ENCODE measurements at regions not wholly inside any gene's neighbourhood (a gene's known extent, or its start where the extent isn't known, plus 50 kb on each side); places are given as distances from the start of the nearest gene placed in this dataset.

DNA sequence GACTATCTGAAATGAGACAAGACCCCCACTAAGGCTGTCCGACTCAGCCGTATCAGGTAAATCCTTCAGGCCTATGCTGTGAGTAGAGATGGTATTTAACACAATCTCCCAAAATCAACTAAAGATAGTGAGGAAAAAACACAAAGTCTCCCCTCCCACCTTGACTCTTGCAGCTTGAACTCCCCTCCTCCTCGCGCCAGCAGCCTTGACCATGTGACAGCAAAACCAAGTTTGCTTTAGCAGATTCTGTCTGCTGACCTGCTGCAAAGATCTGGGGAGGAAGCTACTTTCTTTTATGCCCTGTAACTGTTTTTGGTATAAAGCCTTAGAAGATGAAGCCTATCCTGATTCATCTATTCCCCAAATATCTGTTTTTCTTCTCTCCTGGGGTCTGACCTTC is 509.5 kb downstream of the CDH26 start:
- Histone ChIP-seq H3K4me3 (no peak overlapping the region), H3K36me3 (ENCODE audit: low read depth) (no peaks in the 10 kb centered on the region), H3K4me1 (ENCODE audit: low read depth) (no peaks in the 10 kb centered on the region), H3K9me3 (no peaks in the 10 kb centered on the region)
- intact Hi-C loops (cut with DNase I, micrococcal nuclease), result no loop called here
- DNase-seq, result no peak
- no peak for ATAC-seq
- TF ChIP-seq, protein P1, sequence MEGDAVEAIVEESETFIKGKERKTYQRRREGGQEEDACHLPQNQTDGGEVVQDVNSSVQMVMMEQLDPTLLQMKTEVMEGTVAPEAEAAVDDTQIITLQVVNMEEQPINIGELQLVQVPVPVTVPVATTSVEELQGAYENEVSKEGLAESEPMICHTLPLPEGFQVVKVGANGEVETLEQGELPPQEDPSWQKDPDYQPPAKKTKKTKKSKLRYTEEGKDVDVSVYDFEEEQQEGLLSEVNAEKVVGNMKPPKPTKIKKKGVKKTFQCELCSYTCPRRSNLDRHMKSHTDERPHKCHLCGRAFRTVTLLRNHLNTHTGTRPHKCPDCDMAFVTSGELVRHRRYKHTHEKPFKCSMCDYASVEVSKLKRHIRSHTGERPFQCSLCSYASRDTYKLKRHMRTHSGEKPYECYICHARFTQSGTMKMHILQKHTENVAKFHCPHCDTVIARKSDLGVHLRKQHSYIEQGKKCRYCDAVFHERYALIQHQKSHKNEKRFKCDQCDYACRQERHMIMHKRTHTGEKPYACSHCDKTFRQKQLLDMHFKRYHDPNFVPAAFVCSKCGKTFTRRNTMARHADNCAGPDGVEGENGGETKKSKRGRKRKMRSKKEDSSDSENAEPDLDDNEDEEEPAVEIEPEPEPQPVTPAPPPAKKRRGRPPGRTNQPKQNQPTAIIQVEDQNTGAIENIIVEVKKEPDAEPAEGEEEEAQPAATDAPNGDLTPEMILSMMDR (IDR thresholded peaks at IDR 0.05), result no peak

DNA sequence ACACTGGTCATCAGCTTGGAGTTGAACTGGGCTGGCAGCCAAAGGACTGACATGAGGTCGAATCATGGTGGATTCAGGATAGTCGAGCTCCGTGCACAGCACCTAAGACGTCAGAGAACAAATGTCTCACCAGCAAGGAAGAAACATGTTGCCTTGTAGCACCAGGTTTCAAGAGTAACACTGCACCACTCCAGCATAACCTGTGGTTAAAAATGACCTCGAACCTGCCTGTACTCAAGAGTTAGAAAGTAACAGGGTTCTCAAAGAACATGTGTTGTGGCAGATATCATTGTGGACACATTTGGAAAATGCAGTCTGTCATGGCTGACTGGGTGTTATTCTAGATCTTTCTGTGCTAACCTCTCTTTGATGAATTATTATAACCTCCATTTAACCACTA is 511.6 kb downstream of the CDH26 start:
- TF ChIP-seq, protein P1 (IDR thresholded peaks at IDR 0.05), result no peak
- no peaks in the 10 kb centered on the region for H3K4me1 ChIP-seq (ENCODE audit: low read depth)
- intact Hi-C loops (cut with DNase I, micrococcal nuclease), result no loop called here
- no peak overlapping the region for H3K4me3 ChIP-seq
- H3K36me3 ChIP-seq (ENCODE audit: low read depth), result no peaks in the 10 kb centered on the region
- H3K9me3 ChIP-seq, result no peaks in the 10 kb centered on the region
- DNase-seq, result no peak
- ATAC-seq, result no peak

DNA sequence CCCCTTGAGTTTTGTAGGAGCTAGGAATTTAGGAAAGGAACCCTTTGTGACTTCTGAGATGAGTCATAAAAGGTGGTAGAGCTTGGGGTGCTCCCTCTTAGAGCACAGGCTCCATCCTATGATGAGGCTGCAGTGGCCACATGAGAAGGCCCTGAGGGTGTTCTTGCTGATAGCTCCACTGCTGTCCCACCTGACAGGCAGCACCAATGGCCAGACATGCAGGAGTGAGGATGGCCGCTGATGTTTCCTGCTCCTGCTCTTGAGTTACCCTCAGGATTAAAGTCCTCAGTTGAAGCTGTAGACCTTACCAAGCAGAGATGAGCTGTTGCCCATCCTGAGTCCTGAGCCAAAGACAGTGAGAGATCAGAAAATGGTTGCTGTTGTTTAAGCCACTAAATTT is 512.1 kb downstream of the CDH26 start:
- TF ChIP-seq, protein P1 (IDR thresholded peaks at IDR 0.05), result no peak
- H3K4me3 ChIP-seq, result no peak overlapping the region
- no peaks in the 10 kb centered on the region for H3K4me1 ChIP-seq (ENCODE audit: low read depth)
- no peak for DNase-seq
- no peaks in the 10 kb centered on the region for H3K36me3 ChIP-seq (ENCODE audit: low read depth)
- no peaks in the 10 kb centered on the region for H3K9me3 ChIP-seq
- ATAC-seq, result no peak
- intact Hi-C loops (cut with DNase I, micrococcal nuclease), result no loop called here

DNA sequence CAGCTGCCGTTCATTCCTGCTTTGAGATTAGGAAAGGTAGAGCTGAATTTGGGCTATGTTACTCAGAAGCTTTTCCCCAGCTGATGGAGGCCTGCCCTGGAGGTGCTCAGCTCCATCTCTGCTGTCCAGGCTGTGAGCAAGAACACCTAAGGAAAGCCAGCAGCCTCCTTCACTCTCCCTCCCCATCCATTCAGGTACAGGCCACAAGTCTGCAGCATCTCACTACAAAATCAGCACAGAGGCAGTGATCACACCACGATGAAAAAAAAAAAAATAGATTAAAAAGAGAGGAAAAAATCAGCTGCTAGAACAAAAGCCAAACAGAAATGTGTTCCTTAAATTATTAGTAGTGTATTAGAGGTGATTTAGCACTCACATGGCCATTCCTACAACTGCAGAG is 515.0 kb downstream of the CDH26 start:
- no peaks in the 10 kb centered on the region for H3K9me3 ChIP-seq
- DNase-seq (no peak), ATAC-seq (no peak)
- TF ChIP-seq, protein P1 (IDR thresholded peaks at IDR 0.05), result no peak
- intact Hi-C loops (cut with DNase I, micrococcal nuclease), result no loop called here
- H3K36me3 ChIP-seq (ENCODE audit: low read depth), result no peaks in the 10 kb centered on the region
- H3K4me3 ChIP-seq, result no peak overlapping the region
- no peaks in the 10 kb centered on the region for H3K4me1 ChIP-seq (ENCODE audit: low read depth)

DNA sequence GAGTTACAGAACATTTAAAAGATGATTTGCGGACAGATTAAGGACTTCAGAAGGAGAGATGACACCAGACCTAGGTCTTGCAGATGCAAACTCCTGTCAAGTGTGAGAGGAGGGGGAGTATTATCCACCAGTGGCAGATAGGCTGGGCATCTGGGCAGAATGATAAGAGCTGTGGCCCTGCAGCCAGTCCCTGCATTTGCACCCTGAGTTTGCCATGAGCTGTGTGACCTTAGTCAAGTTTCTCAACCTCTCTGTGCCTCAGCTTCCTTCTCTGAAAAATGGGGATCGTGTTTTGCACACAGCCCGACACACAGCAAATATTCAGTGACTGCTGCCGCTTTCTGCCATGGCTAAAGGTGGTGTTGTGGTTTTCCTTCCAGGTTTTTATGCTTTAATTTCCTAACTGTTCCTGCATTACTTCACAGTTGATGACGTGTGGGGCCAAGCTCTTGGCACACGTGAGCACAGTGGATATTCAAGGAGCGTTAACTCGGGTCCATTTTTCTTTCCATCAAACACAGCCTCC is 516.2 kb downstream of the CDH26 start:
- no peaks in the 10 kb centered on the region for H3K36me3 ChIP-seq (ENCODE audit: low read depth)
- ATAC-seq (no peak), DNase-seq (no peak)
- TF ChIP-seq, protein P1 (IDR thresholded peaks at IDR 0.05), result no peak
- H3K4me3 ChIP-seq, result no peak overlapping the region
- intact Hi-C loops (cut with DNase I, micrococcal nuclease), result no loop called here
- H3K9me3 ChIP-seq, result no peaks in the 10 kb centered on the region
- H3K4me1 ChIP-seq (ENCODE audit: low read depth), result no peaks in the 10 kb centered on the region

DNA sequence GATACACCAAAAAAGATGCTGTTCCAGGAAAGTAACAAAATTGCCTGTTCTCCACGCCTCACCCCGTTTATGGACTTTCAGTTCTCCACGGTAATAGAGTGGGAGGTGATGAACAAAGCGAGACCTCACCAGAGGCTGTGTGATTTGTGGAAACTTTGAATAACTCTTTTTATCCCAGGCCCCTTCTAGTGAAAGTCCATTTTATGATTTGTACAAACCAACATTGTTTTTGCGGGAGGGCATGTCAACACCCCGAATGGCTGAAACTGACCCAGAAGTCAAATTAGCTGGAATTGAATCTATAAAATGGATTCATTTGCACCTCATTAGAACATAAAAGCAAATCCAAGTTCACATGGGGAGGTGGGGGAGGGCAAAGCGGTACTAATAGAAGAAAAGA is 517.8 kb downstream of the CDH26 start:
- no peak for ATAC-seq
- DNase-seq, result no peak
- intact Hi-C loops (cut with DNase I, micrococcal nuclease), result no loop called here
- TF ChIP-seq, protein P1 (IDR thresholded peaks at IDR 0.05), result no peak
- Histone ChIP-seq H3K4me1 (ENCODE audit: low read depth) (no peaks in the 10 kb centered on the region), H3K9me3 (no peaks in the 10 kb centered on the region), H3K4me3 (no peak overlapping the region), H3K36me3 (ENCODE audit: low read depth) (no peaks in the 10 kb centered on the region)
